BJ (cell line): ENCODE measurements at regions not wholly inside any gene's neighbourhood (a gene's known extent, or its start where the extent isn't known, plus 50 kb on each side); places are given as distances from the start of the nearest gene placed in this dataset.

Experiments
- CTCF ChIA-PET: fragments of 350-600 bp; formaldehyde crosslinking; extraction: SDS; loops from one replicate; lab custom pipeline; 2021; ENCODE audit warnings: antibody characterized with exemption, inconsistent platforms; lab: Yijun Ruan, JAX
- POLR2A ChIA-PET: fragments of 300-600 bp; sonication (Branson Sonifier 250); formaldehyde crosslinking; extraction: SDS; loops from one replicate; lab custom pipeline; 2021; ENCODE audit warnings: antibody characterized with exemption; lab: Charles Lee
- DNase-seq: peaks from one replicate; pipeline ENCODE4 v3.0.0-alpha.2; 2011; ENCODE audit warnings: low read depth
- H3K27me3 ChIP-seq: 2 replicates; pipeline ENCODE4 v1.6.0; 2011; ENCODE audit warnings: low read length; ENCODE audit not compliant: control insufficient read depth, insufficient read depth
- H3K36me3 ChIP-seq: 2 replicates; pipeline ENCODE4 v1.5.1; 2011; ENCODE audit warnings: low read length; ENCODE audit not compliant: control insufficient read depth, insufficient read depth
- H3K4me3 ChIP-seq: 2 replicates; pipeline ENCODE4 v1.5.1; 2011; ENCODE audit warnings: low read depth, mild to moderate bottlenecking, control low read depth, low read length
- TF ChIP-seq, protein P1 (sequence below): IDR thresholded peaks from 2 replicates; pipeline ENCODE4 v1.5.1; 2011; ENCODE audit warnings: low read depth, mild to moderate bottlenecking, control low read depth, inconsistent platforms, low read length, moderate library complexity; ENCODE audit not compliant: insufficient read depth

DNA sequence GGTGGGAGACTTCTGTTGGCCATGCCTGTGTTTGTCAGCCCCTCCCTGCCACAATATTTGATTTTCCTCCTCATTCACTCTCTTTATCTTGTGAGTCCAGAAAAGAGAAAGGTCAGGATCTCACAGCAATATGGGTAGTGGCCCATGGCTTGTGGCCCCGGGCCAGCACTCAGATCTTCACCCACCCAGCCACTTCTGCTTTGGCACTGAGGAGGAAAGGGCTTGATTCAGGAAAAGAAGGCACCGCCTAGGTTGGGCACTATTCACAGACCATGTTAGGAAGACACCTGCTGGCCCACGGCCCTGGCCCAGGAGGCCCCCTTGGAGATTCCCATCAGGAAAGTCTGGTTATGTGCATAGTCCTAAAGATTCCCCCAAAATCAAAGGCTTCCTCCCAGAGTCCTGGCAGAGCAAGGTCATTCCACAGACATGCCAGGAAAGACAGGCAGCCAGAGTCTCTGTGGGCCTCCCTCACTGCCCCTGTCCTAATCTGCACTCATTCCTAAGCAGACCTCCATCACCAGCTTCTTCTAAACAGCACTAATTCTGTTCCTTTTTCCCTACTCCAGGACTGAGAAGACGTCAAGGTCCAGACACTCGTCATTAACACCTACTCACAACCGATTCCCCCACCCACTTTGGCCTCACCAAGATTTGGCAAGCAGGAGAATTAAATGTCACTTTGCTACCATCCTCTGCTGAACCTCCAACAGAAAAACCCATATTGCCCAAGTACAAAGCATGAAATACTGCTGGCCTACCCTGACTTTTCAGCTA lies 179.3 kb downstream of the DEPDC1B start:
- CTCF ChIA-PET: no interaction called here
- POLR2A ChIA-PET: no interaction called here
- TF ChIP-seq, protein P1, sequence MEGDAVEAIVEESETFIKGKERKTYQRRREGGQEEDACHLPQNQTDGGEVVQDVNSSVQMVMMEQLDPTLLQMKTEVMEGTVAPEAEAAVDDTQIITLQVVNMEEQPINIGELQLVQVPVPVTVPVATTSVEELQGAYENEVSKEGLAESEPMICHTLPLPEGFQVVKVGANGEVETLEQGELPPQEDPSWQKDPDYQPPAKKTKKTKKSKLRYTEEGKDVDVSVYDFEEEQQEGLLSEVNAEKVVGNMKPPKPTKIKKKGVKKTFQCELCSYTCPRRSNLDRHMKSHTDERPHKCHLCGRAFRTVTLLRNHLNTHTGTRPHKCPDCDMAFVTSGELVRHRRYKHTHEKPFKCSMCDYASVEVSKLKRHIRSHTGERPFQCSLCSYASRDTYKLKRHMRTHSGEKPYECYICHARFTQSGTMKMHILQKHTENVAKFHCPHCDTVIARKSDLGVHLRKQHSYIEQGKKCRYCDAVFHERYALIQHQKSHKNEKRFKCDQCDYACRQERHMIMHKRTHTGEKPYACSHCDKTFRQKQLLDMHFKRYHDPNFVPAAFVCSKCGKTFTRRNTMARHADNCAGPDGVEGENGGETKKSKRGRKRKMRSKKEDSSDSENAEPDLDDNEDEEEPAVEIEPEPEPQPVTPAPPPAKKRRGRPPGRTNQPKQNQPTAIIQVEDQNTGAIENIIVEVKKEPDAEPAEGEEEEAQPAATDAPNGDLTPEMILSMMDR: no peak
- Histone ChIP-seq H3K36me3 (no peaks in the 10 kb centered on the region), H3K27me3 (no peaks in the 10 kb centered on the region), H3K4me3 (no peak overlapping the region)
- no peak for DNase-seq

DNA sequence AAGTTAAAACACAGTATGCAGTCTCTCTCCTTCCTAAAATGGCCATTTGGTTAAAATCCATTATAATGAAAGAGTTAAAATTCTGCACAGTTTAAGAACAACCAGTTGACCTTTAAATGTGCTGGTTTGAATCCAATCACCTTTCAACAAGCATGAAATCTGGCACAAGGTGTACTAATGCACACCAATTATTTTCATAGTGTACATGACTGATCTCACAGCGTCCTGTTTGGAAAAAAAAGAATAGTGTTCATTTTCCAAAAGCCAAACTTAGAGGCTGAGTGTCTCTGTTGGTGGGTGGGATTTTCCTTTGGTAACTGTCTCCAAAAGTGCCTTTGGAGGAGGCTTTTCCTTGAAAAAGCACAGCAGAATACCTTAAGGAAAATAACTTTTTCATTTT lies 180.6 kb downstream of the DEPDC1B start:
- POLR2A ChIA-PET: no interaction called here
- TF ChIP-seq, protein P1: no peak
- Histone ChIP-seq H3K4me3 (no peak overlapping the region), H3K27me3 (no peaks in the 10 kb centered on the region), H3K36me3 (no peaks in the 10 kb centered on the region)
- CTCF ChIA-PET: interaction anchor here (1.2 kb wide), 1 partner anchor 10 kb away, joined by 3 read pairs; no protein-coding TSS in a partner anchor
- DNase-seq: no peak

DNA sequence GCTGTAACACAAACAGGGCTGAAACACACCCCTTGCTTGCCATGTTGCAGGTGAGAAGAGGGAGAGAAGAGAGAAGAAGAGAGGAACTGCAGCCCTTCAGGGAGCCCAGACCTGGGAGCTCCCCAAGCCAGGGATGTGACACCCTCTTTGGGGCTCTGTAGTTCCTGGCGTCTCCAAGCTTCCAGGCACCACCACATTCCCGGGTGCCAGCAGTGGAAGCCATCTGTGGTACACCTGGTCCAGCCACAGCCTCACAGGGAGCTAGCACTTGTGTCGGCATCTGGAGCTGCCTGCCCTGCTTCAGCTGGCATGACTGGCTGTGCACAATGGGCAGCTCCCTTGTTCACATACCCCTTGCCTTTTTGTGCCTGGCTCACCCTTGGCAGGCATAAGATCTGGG lies 182.1 kb downstream of the DEPDC1B start:
- POLR2A ChIA-PET: no interaction called here
- DNase-seq: no peak
- H3K27me3 ChIP-seq: no peaks in the 10 kb centered on the region
- H3K36me3 ChIP-seq: no peaks in the 10 kb centered on the region
- TF ChIP-seq, protein P1: no peak
- CTCF ChIA-PET: no interaction called here
- no peak overlapping the region for H3K4me3 ChIP-seq

DNA sequence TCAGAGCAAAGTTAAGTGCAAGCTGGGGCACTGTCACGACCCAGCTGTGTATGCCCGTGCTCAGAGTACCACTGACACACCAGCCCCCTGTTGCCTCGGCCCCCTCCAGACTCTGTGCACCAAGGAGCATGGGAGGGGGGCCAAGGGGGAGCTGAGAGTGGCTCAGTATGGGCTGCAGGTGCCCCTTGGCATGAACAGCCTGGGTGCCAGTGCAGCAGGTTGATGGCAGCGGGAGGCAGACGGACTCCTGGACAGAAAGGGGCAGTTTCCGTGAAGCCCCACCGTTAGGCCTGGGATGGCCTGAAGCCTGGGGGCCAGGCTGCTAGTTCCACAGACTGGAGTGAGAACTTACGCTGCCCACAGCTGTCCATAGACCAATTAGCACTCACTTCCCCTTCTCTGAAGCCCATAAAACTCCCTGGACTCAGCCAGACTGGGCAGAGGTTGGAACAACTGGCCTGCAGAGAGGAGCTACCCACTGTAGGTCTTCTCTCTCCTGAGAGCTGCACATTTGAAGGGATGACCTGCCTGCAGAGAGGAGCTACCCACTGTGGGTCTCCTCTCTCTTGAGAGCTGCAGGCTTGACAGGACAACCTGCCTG lies 182.8 kb downstream of the DEPDC1B start:
- ChIA-PET POLR2A (no interaction called here), CTCF (no interaction called here)
- H3K4me3 ChIP-seq: no peak overlapping the region
- TF ChIP-seq, protein P1: no peak
- H3K36me3 ChIP-seq: no peaks in the 10 kb centered on the region
- H3K27me3 ChIP-seq: no peaks in the 10 kb centered on the region
- no peak for DNase-seq

DNA sequence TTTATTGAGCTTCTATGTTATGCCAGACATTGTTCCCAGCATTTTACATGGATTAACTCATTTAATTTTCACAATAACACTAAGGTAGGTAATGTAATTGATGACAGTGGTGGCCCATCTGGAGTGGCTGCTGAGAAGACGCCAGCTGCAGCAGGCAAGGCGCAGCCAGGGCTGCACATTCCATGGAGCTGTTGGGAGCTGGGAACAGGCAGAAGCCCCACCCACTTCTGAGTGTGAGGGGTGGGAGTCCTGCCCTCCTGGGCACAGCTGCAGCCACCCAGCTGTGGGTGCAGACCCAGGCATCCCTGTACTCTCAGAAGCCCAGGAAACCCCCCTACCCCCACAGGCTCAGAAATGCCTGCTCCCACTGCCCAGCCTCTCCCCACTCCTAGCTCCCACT lies 183.3 kb downstream of the DEPDC1B start:
- ChIA-PET CTCF (no interaction called here), POLR2A (no interaction called here)
- H3K36me3 ChIP-seq: no peaks in the 10 kb centered on the region
- no peaks in the 10 kb centered on the region for H3K27me3 ChIP-seq
- TF ChIP-seq, protein P1: no peak
- H3K4me3 ChIP-seq: no peak overlapping the region
- no peak for DNase-seq
